HEK293 (cell line): ENCODE measurements at regions not wholly inside any gene's neighbourhood (a gene's known extent, or its start where the extent isn't known, plus 50 kb on each side); places are given as distances from the start of the nearest gene placed in this dataset.

Source experiments
- SETDB1 ChIP-seq: IDR thresholded peaks from one replicate; pipeline ENCODE4 v1.6.1; 2017; ENCODE audit warnings: mild to moderate bottlenecking, low read length, moderate library complexity, mixed read lengths; ENCODE audit not compliant: insufficient read length
- YY1 ChIP-seq: fragments of 450-650 bp; formaldehyde crosslinking; IDR thresholded peaks from 2 replicates; pipeline ENCODE4 v1.5.1; 2018; ENCODE audit warnings: missing biosample characterization, missing genetic modification characterization
- ZNF341 ChIP-seq: fragments of 450-650 bp; formaldehyde crosslinking; IDR thresholded peaks from 2 replicates; pipeline ENCODE4; 2016; ENCODE audit warnings: low read depth, missing biosample characterization, missing genetic modification characterization
- ZNF529 ChIP-seq: fragments of 450-650 bp; formaldehyde crosslinking; IDR thresholded peaks from 2 replicates; pipeline ENCODE4 v1.5.1; 2017; ENCODE audit warnings: missing genetic modification characterization, missing biosample characterization; ENCODE audit not compliant: insufficient replicate concordance
- ZNF843 ChIP-seq: fragments of 450-650 bp; formaldehyde crosslinking; IDR thresholded peaks from 2 replicates; pipeline ENCODE4 v1.5.1; 2016; ENCODE audit warnings: missing biosample characterization, missing genetic modification characterization
- TF ChIP-seq, protein P1 (sequence below): fragments of 450-650 bp; formaldehyde crosslinking; IDR thresholded peaks from 2 replicates; pipeline ENCODE4 v1.5.1; 2016; ENCODE audit warnings: missing biosample characterization, missing genetic modification characterization

DNA sequence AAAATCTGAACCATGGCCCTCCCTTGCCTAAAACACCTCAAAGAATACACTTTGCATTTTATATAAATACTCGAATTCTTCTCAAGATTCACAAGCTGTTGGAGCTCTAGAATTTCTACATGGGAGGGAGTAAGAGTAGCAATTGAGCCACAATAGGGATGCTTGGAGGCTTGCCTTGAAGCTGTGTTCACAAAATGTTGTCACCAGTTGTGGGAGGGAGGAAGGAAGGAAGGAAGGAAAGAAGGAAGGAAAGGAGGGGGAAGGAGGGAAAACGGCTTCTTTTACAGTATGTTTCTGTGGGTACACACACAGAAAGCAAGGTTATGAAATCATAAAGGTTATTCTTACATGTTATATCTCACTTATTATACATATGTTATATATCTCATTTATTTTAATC lies 128.6 kb upstream of the PEG3 start:
- TF ChIP-seq, protein P1, sequence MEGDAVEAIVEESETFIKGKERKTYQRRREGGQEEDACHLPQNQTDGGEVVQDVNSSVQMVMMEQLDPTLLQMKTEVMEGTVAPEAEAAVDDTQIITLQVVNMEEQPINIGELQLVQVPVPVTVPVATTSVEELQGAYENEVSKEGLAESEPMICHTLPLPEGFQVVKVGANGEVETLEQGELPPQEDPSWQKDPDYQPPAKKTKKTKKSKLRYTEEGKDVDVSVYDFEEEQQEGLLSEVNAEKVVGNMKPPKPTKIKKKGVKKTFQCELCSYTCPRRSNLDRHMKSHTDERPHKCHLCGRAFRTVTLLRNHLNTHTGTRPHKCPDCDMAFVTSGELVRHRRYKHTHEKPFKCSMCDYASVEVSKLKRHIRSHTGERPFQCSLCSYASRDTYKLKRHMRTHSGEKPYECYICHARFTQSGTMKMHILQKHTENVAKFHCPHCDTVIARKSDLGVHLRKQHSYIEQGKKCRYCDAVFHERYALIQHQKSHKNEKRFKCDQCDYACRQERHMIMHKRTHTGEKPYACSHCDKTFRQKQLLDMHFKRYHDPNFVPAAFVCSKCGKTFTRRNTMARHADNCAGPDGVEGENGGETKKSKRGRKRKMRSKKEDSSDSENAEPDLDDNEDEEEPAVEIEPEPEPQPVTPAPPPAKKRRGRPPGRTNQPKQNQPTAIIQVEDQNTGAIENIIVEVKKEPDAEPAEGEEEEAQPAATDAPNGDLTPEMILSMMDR (tag by site-specific recombination) = no peak
- TF ChIP-seq SETDB1 (no peak), ZNF843 (tag by site-specific recombination) (no peak), ZNF529 (no peak), ZNF341 (tag by site-specific recombination) (no peak), YY1 (tag by site-specific recombination) (no peak)
